K562 (cell line): ENCODE measurements at regions not wholly inside any gene's neighbourhood (a gene's known extent, or its start where the extent isn't known, plus 50 kb on each side); places are given as distances from the start of the nearest gene placed in this dataset.

Source experiments
- EP300 ChIP-seq: IDR thresholded peaks from 2 replicates; pipeline ENCODE4 v1.6.1; 2012; ENCODE audit warnings: low read length, improper control_type of control experiment
- MAZ ChIP-seq, 2 experiments: fragments of 450-650 bp in 1 of 2; sonication (generic) in 1 of 2; formaldehyde crosslinking; IDR thresholded peaks in 1 of 2; conservative IDR thresholded peaks in 1 of 2; 2 replicates each; pipeline versions ENCODE4 v1.4.0 to v1.5.0; 2020; ENCODE audit warnings: mild to moderate bottlenecking in 1 of 2, missing genetic modification reagents in 1 of 2
- MEF2D ChIP-seq: conservative IDR thresholded peaks from 2 replicates; pipeline ENCODE4 v1.6.1; 2016; ENCODE audit warnings: low read depth, missing genetic modification characterization, missing compliant biosample characterization
- ZNF609 ChIP-seq: sonication (generic); formaldehyde crosslinking; IDR thresholded peaks from 2 replicates; pipeline ENCODE4 v1.8.1; 2023; ENCODE audit warnings: missing genetic modification reagents, mild to moderate bottlenecking, borderline replicate concordance

- no peak for TF ChIP-seq EP300
- TF ChIP-seq ZNF609, result no peak
- no peak for TF ChIP-seq MAZ (CRISPR knock-in tag; conservative IDR thresholded peaks at IDR 0.05 in 1 of 2, IDR thresholded peaks at IDR 0.05 in 1 of 2)
- TF ChIP-seq MEF2D (tag), result no peak
Measured at GRCh38 chr11:130547761-130548490, 99.5 kb downstream of the ADAMTS15 start.
